Coronary artery (tissue), 2 donors: ENCODE measurements at regions not wholly inside any gene's neighbourhood (a gene's known extent, or its start where the extent isn't known, plus 50 kb on each side); places are given as distances from the start of the nearest gene placed in this dataset.

Experiments used
- DNase-seq: peaks from one replicate; pipeline ENCODE4 v3.0.0-alpha.2; 2017; ENCODE audit warnings: low spot score
- H3K27ac ChIP-seq, 2 donors: fragments of 200-600 bp; sonication (generic); one replicate each; pipeline ENCODE4 v1.5.1; 2016 to 2019
- H3K4me3 ChIP-seq: fragments of 200-600 bp; sonication (generic); 2 replicates; pipeline ENCODE4 v1.5.1; 2016; ENCODE audit warnings: mild to moderate bottlenecking, moderate library complexity
- TF ChIP-seq, protein P1 (sequence below): fragments of 200-600 bp; sonication (generic); IDR thresholded peaks from one replicate; pipeline ENCODE4 v1.5.1; 2019; ENCODE audit warnings: antibody characterized with exemption

- TF ChIP-seq, protein P1, sequence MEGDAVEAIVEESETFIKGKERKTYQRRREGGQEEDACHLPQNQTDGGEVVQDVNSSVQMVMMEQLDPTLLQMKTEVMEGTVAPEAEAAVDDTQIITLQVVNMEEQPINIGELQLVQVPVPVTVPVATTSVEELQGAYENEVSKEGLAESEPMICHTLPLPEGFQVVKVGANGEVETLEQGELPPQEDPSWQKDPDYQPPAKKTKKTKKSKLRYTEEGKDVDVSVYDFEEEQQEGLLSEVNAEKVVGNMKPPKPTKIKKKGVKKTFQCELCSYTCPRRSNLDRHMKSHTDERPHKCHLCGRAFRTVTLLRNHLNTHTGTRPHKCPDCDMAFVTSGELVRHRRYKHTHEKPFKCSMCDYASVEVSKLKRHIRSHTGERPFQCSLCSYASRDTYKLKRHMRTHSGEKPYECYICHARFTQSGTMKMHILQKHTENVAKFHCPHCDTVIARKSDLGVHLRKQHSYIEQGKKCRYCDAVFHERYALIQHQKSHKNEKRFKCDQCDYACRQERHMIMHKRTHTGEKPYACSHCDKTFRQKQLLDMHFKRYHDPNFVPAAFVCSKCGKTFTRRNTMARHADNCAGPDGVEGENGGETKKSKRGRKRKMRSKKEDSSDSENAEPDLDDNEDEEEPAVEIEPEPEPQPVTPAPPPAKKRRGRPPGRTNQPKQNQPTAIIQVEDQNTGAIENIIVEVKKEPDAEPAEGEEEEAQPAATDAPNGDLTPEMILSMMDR, result no peak
- no peak overlapping the region for H3K4me3 ChIP-seq
- H3K27ac ChIP-seq, result no peak overlapping the region
- no peak for DNase-seq
Measured at GRCh38 chr19:31979949-31980670, 365.3 kb upstream of the ZNF507 start.

DNA sequence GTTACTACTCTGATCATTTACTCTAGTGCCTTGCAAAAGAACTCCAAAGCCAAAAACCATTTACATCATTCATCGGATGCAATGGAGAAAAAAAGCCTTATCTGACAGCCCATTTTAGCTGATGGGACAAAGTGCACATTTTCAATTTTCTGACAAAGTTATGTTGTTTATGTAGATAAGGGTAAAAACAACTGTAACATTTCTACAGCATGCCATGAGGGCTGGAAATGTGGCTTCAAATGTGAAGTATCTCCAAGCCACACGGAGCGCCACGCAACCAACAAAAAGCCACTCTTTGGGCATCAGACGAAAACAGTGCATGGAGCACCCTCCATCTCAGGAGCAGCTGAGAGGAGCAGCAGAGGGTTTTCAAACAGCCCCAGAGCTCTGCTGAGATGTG lies 364.6 kb upstream of the ZNF507 start:
- TF ChIP-seq, protein P1, result no peak
- Histone ChIP-seq H3K27ac (no peak overlapping the region), H3K4me3 (no peak overlapping the region)
- DNase-seq, result no peak

- TF ChIP-seq, protein P1, result no peak
- no peak for DNase-seq
- no peak overlapping the region for H3K4me3 ChIP-seq
- H3K27ac ChIP-seq, result no peak overlapping the region
Measured at GRCh38 chr19:31981545-31981944, 363.9 kb upstream of the ZNF507 start.

DNA sequence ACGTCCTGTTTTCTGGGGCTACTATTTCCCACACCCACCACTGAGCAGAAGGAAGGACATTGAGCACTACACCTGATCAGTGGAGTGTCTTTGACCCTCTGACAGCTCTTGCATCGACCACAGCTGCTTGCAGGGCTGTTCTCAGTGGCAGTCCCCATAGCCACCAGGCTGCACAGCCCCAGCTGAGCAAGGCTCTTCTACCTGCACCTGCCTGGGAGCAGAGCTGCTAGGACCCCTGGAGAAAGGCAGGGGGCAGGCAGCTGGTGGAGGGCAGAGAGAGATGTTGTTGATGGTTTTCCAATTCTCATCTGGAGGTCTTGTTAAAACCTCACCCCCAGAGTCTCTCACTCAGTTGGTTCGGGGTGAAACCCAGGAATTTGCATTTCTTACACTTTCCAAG lies 361.8 kb upstream of the ZNF507 start:
- DNase-seq, result no peak
- Histone ChIP-seq H3K4me3 (no peak overlapping the region), H3K27ac (no peak overlapping the region)
- TF ChIP-seq, protein P1, result no peak

DNA sequence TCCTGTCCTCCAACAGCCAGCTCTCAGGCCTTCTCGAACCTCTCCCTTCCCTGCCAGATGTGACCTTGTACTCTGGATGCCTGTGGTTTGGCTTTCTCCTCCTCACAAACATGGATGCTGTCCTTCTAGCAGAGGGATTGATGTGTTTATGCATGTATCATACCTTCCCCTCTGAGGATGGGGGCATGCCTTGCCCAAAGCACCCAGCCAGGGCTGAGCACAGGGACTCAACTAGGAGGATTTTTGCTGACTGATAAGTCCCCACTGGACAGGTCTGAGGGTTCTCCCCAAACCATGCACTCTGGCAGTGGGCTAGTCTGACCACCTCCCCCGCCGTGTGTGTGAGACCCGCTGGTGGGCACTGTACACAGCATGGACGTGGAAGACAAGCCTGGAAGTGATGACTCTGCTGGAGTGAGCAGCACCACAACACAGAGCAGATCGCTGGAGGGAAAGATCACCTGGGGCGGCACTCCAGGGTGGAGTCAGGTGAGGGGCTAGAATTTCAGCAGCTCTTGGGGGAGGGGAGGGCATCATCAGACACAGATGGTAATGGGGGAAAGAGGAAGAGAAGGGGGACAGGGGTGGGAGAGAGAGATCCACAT lies 360.3 kb upstream of the ZNF507 start:
- no peak overlapping the region for H3K4me3 ChIP-seq
- DNase-seq, result no peak
- H3K27ac ChIP-seq, result no peak overlapping the region
- TF ChIP-seq, protein P1, result no peak

- Histone ChIP-seq H3K4me3 (no peak overlapping the region), H3K27ac (no peak overlapping the region)
- no peak for DNase-seq
- TF ChIP-seq, protein P1, result no peak
Measured at GRCh38 chr19:31986951-31987350, 358.5 kb upstream of the ZNF507 start.

DNA sequence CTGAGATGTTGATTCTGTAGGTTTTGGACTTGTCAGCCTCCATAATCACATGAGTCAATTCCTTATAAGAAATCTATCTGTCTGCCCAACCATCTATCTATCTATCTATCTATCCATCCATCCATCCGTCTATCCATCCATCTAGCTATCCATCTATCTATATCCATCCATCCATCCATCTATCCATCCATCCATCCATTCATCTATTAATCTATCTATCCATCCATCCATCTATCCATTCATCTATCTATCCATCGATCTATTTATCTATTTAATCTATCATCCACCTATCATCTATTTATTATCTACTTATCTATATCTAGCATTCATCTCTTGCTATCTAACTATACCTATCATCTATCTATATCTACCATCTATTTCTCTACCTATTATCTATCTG lies 357.2 kb upstream of the ZNF507 start:
- TF ChIP-seq, protein P1, result no peak
- no peak overlapping the region for H3K27ac ChIP-seq
- H3K4me3 ChIP-seq, result no peak overlapping the region
- DNase-seq, result no peak
